ENCODE measurements at regions not wholly inside any gene's neighbourhood (a gene's known extent, or its start where the extent isn't known, plus 50 kb on each side); places are given as distances from the start of the nearest gene placed in this dataset.
A peak's percentile ranks its signal among the peaks of the same experiment; 100 is the strongest.
"Not testable (repeated sequence)": the region's sequence is repeated elsewhere in the genome, so short reads cannot be mapped to it uniquely, and the experiment has no call there.

DNA sequence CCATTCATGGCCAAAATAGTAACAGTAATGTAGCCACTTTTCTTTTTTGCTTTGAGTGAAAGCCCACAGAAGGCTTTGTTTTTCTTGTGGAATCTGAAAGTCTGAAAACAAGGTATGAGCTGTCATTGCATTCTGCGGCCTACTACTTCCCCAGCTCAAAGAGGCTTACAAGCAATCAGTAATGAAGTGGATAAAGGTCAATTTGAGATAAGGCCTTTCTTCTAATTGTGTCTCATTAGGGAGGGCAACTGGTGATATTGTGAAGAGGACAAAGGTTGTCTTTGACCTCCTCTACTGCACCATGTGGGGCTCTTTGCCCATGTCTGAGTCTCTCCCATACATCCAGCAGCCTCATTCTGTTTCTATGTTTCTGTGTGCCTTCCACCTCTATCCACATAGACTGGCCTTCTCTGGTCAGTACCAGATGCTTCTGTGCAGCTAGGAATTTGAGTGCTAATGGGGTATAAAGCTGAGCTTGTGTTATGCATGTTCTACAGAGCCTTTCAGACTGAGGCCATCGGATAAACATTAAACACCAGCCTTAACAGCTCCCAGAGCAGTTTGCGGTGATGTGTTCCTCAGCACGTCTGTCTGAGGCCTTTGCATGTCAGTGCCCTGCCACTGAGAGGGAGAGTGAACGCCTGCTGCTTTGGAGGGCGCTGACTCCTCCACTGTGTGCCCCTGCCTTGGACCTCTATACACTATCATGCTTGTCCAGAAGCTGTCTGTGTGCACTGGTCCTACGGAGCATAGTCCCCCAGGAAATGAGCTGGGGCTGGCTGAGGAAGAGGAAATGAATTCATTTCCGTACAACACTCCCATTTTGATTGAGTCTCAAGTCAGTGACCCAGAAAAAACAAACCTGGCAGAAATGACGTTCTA is 80.2 kb downstream of the SH2D1A start:
- DNase-seq (ENCODE audit: low spot score): no peak

GRCh38 chrX:124433186-124433585 is 86.8 kb downstream of the SH2D1A start:
- DNase-seq (ENCODE audit: low spot score): peak; percentile 1

GRCh38 chrX:124435616-124436015 is 89.3 kb downstream of the SH2D1A start:
- DNase-seq (ENCODE audit: low spot score): no peak

DNA sequence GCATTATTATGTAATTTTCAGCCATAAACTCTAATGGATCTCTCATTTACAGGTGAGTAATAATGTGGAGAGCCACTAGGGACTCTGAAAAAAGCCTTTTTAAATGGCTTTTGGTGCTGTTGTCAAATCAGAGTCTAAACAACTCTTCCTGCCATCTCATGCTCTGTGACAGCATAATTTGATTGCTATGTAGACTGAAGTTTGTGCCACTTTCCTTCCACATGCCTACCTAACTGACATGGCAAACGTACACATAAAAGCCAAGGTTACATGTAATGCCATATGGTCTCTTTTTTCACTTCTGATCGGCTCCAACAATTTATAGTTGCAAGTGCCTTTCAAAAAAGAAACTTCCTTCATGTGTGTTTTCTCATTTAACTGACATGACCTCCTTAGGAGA is 94.3 kb downstream of the SH2D1A start:
- DNase-seq (ENCODE audit: low spot score): no peak

DNA sequence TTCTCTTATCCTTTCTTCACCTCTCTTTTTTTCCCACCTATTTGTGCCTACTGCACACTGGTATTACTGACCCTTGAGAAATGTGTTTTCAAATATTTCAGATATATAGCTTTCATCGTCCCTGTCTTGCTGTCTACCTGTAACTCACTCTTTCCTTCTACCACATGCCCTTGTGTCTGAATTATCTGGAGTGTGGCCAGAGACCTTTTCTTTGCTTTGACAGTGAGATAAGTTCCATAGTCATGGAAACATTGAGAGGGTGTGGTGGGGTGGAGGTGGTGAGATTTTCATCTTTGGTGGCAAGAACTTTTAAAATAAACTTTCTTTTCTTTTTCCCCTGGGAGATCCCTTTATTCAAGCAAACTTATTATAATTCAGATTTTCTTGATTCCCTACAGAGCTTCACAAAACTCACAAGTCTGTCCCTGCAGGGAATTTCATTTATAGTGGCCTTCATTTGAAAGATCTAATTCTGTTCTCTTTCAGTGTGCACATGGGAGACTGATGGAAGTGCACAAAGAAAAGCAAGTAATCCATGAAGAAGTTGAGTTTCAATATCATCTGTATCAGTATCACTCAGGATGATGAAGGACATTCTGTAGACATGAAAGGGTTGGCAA is 95.7 kb downstream of the SH2D1A start:
- DNase-seq (ENCODE audit: low spot score): no peak

DNA sequence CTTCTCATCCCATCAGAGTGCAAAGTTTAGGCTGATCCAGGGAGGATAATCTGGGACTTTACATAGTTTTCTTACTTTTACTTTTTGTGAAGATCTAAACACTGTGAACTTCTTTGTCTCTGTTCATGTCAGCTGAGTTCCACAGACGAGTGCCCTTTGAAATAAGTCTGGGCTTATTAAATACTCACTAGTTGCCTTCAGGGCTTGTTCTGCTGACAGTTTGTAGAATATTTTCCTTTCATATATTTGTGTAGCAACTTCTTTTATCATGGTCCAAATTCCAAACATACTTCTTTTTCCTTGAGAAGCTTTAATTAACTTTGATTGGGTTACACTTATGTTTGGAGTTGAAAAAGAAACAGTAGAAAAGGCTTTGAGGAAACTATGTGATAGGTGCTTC is 109.6 kb downstream of the SH2D1A start:
- no peak for DNase-seq (ENCODE audit: low spot score)

- DNase-seq (ENCODE audit: low spot score): not testable (repeated sequence)
Observed at GRCh38 chrX:124459851-124460250, 113.5 kb downstream of the SH2D1A start.

DNA sequence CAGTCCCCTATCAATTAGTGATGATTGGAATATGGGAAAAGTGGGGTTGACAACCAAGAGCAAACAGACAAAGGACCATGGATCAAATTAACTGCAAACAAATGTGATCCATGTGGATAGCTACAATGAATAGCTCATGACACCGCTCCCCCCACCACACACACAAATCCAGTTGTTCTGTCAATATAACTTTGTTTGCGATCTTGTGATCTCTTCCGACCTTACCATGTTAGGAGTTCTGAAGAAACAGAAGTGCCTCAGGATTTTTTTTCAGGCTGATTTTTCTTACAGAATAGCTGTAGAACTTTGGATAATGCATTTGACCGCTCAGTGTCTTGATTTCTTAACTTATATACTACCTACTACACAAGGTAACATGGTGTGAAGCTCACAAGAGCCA is 116.6 kb downstream of the SH2D1A start:
- no peak for DNase-seq (ENCODE audit: low spot score)

DNA sequence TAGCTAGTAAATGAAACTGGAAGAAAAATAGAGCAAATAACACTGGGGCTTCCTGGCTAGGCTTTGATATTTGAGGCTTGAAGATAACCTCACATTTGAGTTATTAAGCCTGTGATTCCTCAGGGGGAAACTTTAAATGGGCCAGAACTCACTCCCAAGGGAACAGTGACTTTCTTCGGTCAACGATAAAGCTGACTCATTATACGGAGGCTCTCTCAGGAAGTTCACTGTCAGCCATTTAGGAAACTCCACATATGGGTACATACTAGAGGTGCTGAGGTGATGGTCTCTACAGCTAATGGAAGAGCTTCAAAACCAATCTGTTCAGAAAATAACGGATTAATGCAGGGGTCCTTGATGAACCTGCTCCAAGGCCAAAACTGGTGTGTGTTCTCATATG is 120.8 kb downstream of the SH2D1A start:
- DNase-seq (ENCODE audit: low spot score): no peak

DNA sequence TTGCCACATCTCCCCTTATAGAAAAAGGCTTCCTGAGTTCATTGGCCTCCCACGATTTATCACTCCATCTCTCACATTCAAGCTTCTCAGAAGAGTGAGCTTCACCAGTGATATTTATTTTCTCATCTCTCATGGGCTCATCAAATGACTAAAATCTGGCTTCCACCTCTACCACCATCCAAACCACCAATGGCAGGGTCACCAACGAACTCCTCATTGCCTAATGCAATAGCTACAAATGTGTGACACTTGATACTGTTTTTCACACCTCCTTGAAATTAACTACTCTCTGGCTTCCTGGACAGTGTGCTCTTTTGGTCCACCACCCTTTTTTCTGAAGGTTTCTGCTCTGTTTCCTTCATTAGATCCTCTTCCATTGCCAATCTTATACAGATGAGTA is 129.0 kb downstream of the SH2D1A start:
- no peak for DNase-seq (ENCODE audit: low spot score)

DNA sequence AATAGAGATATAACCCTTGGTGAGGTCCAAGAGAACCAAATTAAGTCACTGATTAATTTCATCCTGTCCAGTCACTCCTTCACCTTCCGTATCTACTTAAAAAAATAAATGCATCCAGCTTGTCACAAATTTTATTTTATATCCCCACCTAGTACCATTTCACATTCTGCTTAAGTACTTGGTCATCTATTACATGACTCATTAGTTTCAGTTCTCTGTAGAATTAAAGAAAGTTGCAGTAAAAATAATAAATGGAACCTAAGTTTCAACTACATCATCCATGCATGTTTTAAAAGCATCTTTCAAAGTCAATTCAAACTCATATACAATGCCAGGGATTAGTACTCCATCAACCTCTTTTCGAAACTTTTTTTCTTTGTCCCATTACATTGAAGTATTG is 130.2 kb downstream of the SH2D1A start:
- DNase-seq (ENCODE audit: low spot score): no peak

DNA sequence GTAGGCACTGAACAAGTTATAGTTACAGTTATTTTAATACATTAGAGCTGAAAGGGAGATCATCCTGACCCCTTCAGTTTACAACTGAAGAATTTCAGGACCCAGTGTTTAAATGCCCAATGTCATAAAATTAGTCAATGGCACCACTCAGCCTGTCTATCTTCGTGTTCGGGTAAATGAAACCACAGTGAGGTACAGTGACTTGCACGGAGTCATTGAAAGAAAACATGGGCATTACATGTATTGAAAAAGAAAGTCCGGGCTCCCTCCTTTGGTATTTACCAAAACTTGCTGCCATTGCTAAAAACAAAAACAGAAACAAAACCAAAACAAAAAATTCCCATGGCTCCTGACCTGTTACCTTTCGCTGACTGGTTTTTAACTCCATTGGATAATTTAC is 131.7 kb downstream of the SH2D1A start:
- no peak for DNase-seq (ENCODE audit: low spot score)

DNA sequence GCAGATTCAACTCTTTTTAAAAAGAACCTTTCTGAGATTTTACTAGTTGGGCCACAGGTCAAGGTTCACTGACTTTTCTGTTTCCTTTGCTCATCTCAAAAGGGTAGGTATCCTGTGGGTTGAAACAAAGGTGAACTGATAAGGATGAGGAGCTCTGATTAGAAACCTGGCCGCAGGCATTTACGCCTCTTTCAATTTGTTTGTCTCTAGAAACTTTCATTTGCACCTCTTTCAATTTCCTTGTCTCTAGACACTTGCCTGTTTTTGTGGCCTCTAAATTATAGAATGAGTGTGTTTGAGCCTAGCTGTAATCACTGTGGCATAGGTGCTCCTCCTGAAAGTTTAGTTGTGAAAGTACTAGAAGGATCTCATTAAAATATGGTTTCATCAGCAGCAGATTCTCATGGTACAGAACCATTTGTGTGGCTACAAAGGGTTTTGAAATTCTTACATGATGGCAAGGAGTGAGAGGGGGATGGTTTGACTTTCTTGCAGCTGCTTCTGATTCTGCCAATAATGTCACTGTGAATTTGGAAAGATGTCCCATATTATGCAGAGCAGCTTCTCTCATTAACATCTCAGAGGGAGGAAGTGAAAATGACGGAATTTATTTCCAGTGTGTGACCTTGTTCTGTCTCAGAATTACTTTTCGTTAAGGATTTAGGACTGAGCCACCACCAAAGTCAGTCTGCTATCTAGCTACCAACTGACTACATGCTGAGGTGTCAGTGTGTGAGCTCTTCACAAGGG is 142.2 kb downstream of the SH2D1A start:
- no peak for DNase-seq (ENCODE audit: low spot score)

DNA sequence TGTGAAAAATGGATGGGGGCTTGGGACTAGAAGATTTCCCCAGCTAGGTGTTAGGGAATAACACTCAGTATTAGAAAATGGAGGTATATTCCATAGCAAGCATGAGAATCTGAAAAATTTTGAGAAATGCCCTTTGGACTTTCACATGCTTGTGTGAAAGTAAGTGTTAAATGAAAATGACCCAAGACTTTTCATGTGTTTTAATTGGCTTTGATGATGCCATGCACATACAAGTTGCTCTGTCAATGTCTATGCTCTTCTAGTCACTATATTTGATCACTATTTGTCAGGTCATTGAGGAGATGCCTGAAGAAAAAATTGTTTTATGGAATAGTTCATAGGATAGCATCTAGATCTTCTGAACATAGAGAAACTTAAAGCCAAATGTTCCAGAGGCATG is 147.6 kb downstream of the SH2D1A start:
- no peak for DNase-seq (ENCODE audit: low spot score)

GRCh38 chrX:124497386-124497785 is 151.0 kb downstream of the SH2D1A start:
- DNase-seq (ENCODE audit: low spot score): no peak

DNA sequence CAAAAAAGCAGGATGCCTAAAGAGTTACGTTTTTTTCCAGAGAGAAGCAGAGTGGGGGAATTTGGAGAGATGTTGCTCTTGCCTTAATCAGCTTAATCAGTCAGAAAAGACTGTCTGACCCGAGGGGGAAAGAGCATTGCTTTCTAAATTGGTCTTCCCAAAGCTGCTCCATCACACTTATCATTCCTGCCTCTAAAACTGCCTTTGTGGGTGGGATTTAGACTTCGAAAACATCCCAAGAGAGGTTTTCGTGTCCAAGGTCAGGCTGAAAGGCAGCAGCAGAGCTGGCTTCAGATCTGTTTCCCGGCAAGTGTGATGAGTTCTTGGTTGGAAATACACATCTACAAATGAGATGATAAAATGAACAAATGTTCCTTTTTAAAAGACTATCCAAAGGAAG is 155.2 kb downstream of the SH2D1A start:
- DNase-seq (ENCODE audit: low spot score): no peak

- DNase-seq (ENCODE audit: low spot score): no peak
Observed at GRCh38 chrX:124502166-124502565, 155.8 kb downstream of the SH2D1A start.

- no peak for DNase-seq (ENCODE audit: low spot score)
Observed at GRCh38 chrX:124502599-124502998, 156.2 kb downstream of the SH2D1A start.

DNA sequence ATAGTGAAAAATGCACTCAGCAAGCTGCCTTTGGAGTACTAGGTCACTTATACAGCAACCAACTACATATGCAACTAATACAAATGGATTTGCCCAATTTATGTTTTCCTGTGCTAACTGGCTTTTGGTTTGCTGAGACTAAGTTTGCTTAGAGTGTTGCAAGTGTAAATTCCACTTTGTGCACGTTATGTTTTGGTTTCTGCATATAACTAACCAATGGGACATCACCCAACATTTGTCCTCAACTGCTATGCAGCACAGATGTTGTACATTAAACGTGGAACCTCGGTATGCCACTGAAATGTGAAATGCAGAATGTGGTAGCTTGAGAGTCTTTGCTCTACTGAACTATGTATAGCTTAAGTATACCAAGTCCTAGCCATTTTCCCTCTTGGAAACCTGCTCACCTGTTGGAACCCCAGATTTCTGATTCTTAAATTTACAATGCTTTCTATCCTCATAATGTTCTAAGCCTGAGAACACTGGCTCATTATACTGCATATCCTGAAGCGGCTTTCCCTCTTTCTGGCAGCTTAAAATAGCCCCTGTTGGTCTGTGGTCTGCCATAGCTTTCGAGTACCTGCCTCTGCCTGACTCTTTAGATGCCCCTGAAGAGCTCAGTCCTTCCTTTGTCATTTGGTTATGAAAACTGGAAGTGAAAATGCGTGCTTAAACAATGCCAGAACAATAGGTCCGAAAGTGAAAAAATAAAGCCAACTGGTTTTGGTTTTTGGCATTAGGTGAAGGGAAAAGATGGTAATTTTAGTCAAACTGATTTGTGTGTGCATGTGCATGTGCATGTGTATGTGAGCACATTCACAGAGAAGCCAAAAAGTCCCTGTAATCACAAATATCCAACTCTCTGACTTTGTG is 158.0 kb downstream of the SH2D1A start:
- DNase-seq (ENCODE audit: low spot score): no peak

DNA sequence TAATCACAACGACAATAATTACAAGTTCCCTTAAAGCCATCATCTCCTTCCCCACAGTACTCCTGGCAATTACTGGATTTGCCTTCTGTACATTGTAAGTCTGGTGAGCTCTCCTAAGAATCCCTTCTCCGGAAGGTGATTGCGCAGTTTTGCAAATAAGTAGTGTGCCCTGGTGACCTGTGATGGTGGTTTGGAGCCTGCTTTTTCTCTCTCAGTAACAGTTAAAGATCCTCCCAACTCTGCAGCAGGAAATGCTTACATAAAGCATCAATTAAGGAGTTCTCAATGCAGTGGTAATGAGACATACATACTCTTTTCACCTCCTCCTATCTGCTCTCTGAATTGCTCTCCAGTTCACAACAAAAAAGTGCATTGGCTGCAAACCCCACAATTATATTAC is 159.7 kb downstream of the SH2D1A start:
- no peak for DNase-seq (ENCODE audit: low spot score)

DNA sequence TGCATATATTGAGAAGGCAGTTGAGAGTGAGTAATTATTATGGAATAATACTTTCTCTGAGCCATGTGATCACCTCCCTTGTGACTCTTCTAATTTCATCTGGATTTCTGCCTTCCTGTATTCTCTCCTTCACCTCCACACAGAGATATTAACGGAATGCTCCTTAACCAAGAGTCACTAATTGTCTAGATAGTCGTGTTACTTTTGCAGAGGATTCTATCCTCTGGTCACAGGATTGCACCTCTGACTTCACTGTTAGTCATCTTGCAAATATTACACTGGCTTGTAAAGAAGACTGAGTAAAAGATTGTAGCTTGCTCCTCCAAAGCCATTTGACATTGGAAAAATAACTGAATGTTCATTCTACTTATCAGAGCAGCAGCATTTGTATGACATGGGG is 160.9 kb downstream of the SH2D1A start:
- no peak for DNase-seq (ENCODE audit: low spot score)

DNA sequence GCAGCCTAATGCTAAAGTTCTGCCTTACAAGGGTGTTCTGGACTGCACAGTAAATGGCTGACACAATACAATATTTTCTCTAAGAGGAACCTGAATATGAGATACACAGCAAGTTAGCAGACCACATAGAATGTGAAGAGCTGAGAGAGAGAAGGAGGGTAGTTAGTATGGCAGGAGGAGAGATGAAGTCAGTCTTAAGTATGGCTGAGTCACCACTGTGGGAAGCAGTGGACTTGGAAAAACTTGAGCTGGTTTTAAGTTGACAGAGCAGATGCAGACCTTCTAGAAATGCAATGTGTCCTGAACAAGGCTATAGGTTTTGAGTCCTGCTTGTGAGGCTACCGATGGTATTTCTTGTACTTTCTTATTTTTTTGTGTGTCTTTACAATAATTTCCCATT is 172.5 kb downstream of the SH2D1A start:
- no peak for DNase-seq (ENCODE audit: low spot score)

Data from HT-29 (cell line).